GM23338 (cell line): ENCODE measurements at regions not wholly inside any gene's neighbourhood (a gene's known extent, or its start where the extent isn't known, plus 50 kb on each side); places are given as distances from the start of the nearest gene placed in this dataset.
A peak's percentile ranks its signal among the peaks of the same experiment; 100 is the strongest.

Experiments used
- ATAC-seq: fragments of 200-7000 bp; cut with Tn5 transposase; 3 replicates; pipeline ENCODE4 v1.9.1; 2020
- DNase-seq: peaks from one replicate; pipeline ENCODE4 v3.0.0-alpha.2; 2015; ENCODE audit warnings: low spot score
- H2AFZ ChIP-seq: fragments of 200-600 bp; sonication (generic); 2 replicates; pipeline ENCODE4 v1.8.0; 2016; ENCODE audit warnings: antibody characterized with exemption, mild to moderate bottlenecking, moderate library complexity
- H3F3A ChIP-seq: fragments of 200-600 bp; sonication (generic); replicated peaks from 2 replicates; pipeline ENCODE4 v1.8.0; 2017; ENCODE audit warnings: antibody characterized with exemption, mixed run types, low read depth
- H3K27ac ChIP-seq: fragments of 200-600 bp; sonication (generic); 2 replicates; pipeline ENCODE4 v1.6.1; 2016; ENCODE audit warnings: low read depth
- H3K27me3 ChIP-seq: fragments of 200-600 bp; sonication (generic); 2 replicates; pipeline ENCODE4 v1.8.0; 2016; ENCODE audit warnings: mild to moderate bottlenecking, mixed run types, moderate library complexity; ENCODE audit not compliant: insufficient read depth
- H3K36me3 ChIP-seq: fragments of 200-600 bp; sonication (generic); 2 replicates; pipeline ENCODE4 v1.8.0; 2016; ENCODE audit warnings: mild to moderate bottlenecking; ENCODE audit not compliant: insufficient read depth
- H3K4me1 ChIP-seq: fragments of 200-600 bp; sonication (generic); 2 replicates; pipeline ENCODE4 v1.8.0; 2016; ENCODE audit warnings: mild to moderate bottlenecking, moderate library complexity; ENCODE audit not compliant: insufficient read depth
- H3K4me2 ChIP-seq: fragments of 200-600 bp; sonication (generic); 2 replicates; pipeline ENCODE4 v1.7.1; 2017; ENCODE audit warnings: mixed run types
- H3K4me3 ChIP-seq: fragments of 200-600 bp; sonication (generic); 2 replicates; pipeline ENCODE4 v1.6.1; 2016; ENCODE audit warnings: mixed run types
- H3K79me2 ChIP-seq: fragments of 200-600 bp; sonication (generic); replicated peaks from 2 replicates; pipeline ENCODE4 v1.8.0; 2017; ENCODE audit warnings: mild to moderate bottlenecking; ENCODE audit not compliant: insufficient read depth
- H3K9me2 ChIP-seq: fragments of 200-600 bp; sonication (generic); 2 replicates; pipeline ENCODE4 v1.8.0; 2017; ENCODE audit not compliant: insufficient read depth
- H4K20me1 ChIP-seq: fragments of 200-600 bp; sonication (generic); replicated peaks from 2 replicates; pipeline ENCODE4 v1.8.0; 2017; ENCODE audit warnings: mild to moderate bottlenecking; ENCODE audit not compliant: insufficient read depth
- H3K27ac Mint-ChIP-seq: 2 replicates; pipeline ENCODE4 v1.8.0; 2020; ENCODE audit warnings: inconsistent platforms, mild to moderate bottlenecking, moderate library complexity, mixed read lengths
- H3K27me3 Mint-ChIP-seq: 3 replicates; pipeline ENCODE4 v1.8.0; 2022; ENCODE audit warnings: low read depth, mild to moderate bottlenecking, moderate library complexity, mixed read lengths, inconsistent platforms; ENCODE audit not compliant: insufficient read depth, poor library complexity
- H3K36me3 Mint-ChIP-seq: 3 replicates; pipeline ENCODE4 v1.8.0; 2021; ENCODE audit warnings: low read depth, mild to moderate bottlenecking, inconsistent platforms, moderate library complexity, mixed read lengths
- H3K4me1 Mint-ChIP-seq: 3 replicates; pipeline ENCODE4 v1.8.0; 2020; ENCODE audit warnings: mild to moderate bottlenecking, inconsistent platforms, mixed read lengths
- H3K4me3 Mint-ChIP-seq: 3 replicates; pipeline ENCODE4 v1.8.0; 2021; ENCODE audit warnings: moderate library complexity, mild to moderate bottlenecking, inconsistent platforms, mixed read lengths
- H3K9me3 Mint-ChIP-seq: 3 replicates; pipeline ENCODE4 v1.8.0; 2020; ENCODE audit warnings: moderate library complexity, mild to moderate bottlenecking, inconsistent platforms, mixed read lengths
- CREB1 ChIP-seq: fragments of 250-450 bp; sonication (Bioruptor Pico); IDR thresholded peaks from 2 replicates; pipeline ENCODE4 v1.5.0; 2020; ENCODE audit warnings: low read depth, mild to moderate bottlenecking, moderate library complexity
- CTCF ChIP-seq, 2 experiments: fragments of 200-600 bp in 1 of 2; sonication (generic) in 1 of 2; conservative IDR thresholded peaks; 2 replicates each; pipeline versions ENCODE4 v1.5.1 to v1.6.1; 2016 to 2017; ENCODE audit warnings: antibody characterized with exemption in 2 of 2, low read depth in 2 of 2, mild to moderate bottlenecking in 2 of 2, moderate library complexity in 1 of 2
- ETS1 ChIP-seq: IDR thresholded peaks from 2 replicates; pipeline ENCODE4 v1.6.1; 2016; ENCODE audit warnings: antibody characterized with exemption
- EZH2 ChIP-seq: fragments of 200-600 bp; sonication (generic); IDR thresholded peaks from one replicate; pipeline ENCODE4 v1.8.0; 2017; ENCODE audit warnings: antibody characterized with exemption, mild to moderate bottlenecking, low read depth; ENCODE audit not compliant: unreplicated experiment
- EZH2phosphoT487 ChIP-seq: fragments of 200-600 bp; sonication (generic); IDR thresholded peaks from one replicate; pipeline ENCODE4 v1.8.1; 2018; ENCODE audit warnings: antibody characterized with exemption; ENCODE audit not compliant: unreplicated experiment
- JUNB ChIP-seq: IDR thresholded peaks from one replicate; pipeline ENCODE4 v1.6.1; 2016; ENCODE audit warnings: antibody characterized with exemption; ENCODE audit not compliant: unreplicated experiment
- NANOG ChIP-seq: IDR thresholded peaks from 2 replicates; pipeline ENCODE4 v1.6.1; 2016; ENCODE audit warnings: antibody characterized with exemption, borderline replicate concordance
- POLR2AphosphoS5 ChIP-seq: IDR thresholded peaks from 2 replicates; pipeline ENCODE4 v1.6.1; 2016; ENCODE audit warnings: antibody characterized with exemption, low read depth
- STAT1 ChIP-seq: IDR thresholded peaks from one replicate; pipeline ENCODE4 v1.6.1; 2016; ENCODE audit warnings: antibody characterized with exemption; ENCODE audit not compliant: unreplicated experiment
- ZNF114 ChIP-seq: fragments of 250-450 bp; sonication (Bioruptor Pico); IDR thresholded peaks from 2 replicates; pipeline ENCODE4 v1.5.0; 2020; ENCODE audit warnings: mild to moderate bottlenecking, moderate library complexity
- ZNF331 ChIP-seq: fragments of 250-450 bp; sonication (Bioruptor Pico); IDR thresholded peaks from 2 replicates; pipeline ENCODE4 v1.5.0; 2020; ENCODE audit warnings: low read depth, mild to moderate bottlenecking, moderate library complexity

GRCh38 chr5:156009583-156009982, 317.4 kb upstream of the SGCD start:
- no peaks in the 10 kb centered on the region for H3K36me3 ChIP-seq
- H4K20me1 ChIP-seq = no peaks in the 10 kb centered on the region
- no peak overlapping the region for H3K27ac ChIP-seq
- no peak overlapping the region for H3K27ac Mint-ChIP-seq
- no peaks in the 10 kb centered on the region for H3K79me2 ChIP-seq
- no peak for ATAC-seq
- no peaks in the 10 kb centered on the region; the same call in 2 of the 3 replicates for H3K9me3 Mint-ChIP-seq
- no peaks in the 10 kb centered on the region for H3K27me3 Mint-ChIP-seq
- no peaks in the 10 kb centered on the region for H3K4me1 ChIP-seq
- no peak for DNase-seq
- H3F3A ChIP-seq = no peaks in the 10 kb centered on the region
- TF ChIP-seq CREB1 (CRISPR knock-in tag) (no peak), CTCF (conservative IDR thresholded peaks at IDR 0.05; ENCODE audit: low read depth in 2 of 2) (no peak), STAT1 (no peak)
- no peak overlapping the region for H2AFZ ChIP-seq
- H3K4me1 Mint-ChIP-seq = no peaks in the 10 kb centered on the region
- H3K4me3 Mint-ChIP-seq = no peak overlapping the region
- H3K9me2 ChIP-seq = no peaks in the 10 kb centered on the region
- H3K4me2 ChIP-seq = no peak overlapping the region
- no peak overlapping the region for H3K4me3 ChIP-seq
- H3K36me3 Mint-ChIP-seq = no peaks in the 10 kb centered on the region
- H3K27me3 ChIP-seq = no peaks in the 10 kb centered on the region

- no peak overlapping the region for H2AFZ ChIP-seq
- Mint-ChIP-seq H3K4me1 (no peaks in the 10 kb centered on the region), H3K27me3 (no peaks in the 10 kb centered on the region), H3K9me3 (no peaks in the 10 kb centered on the region), H3K4me3 (no peak overlapping the region), H3K27ac (no peak overlapping the region), H3K36me3 (no peaks in the 10 kb centered on the region)
- no peaks in the 10 kb centered on the region for H3K9me2 ChIP-seq
- H3K4me1 ChIP-seq = no peaks in the 10 kb centered on the region
- no peak overlapping the region for H3K4me3 ChIP-seq
- no peaks in the 10 kb centered on the region for H3K79me2 ChIP-seq
- TF ChIP-seq NANOG (no peak), CTCF (conservative IDR thresholded peaks at IDR 0.05; ENCODE audit: low read depth in 2 of 2) (peak in 1 of 2 experiments; percentile 34; a peak in 2 of 4 replicates)
- no peak for ATAC-seq
- DNase-seq = peak; percentile 5
- no peak overlapping the region for H3K27ac ChIP-seq
- no peaks in the 10 kb centered on the region for H3F3A ChIP-seq
- no peaks in the 10 kb centered on the region for H3K27me3 ChIP-seq
- H3K36me3 ChIP-seq = no peaks in the 10 kb centered on the region
- H3K4me2 ChIP-seq = no peak overlapping the region
- H4K20me1 ChIP-seq = no peaks in the 10 kb centered on the region
These were observed 311.8 kb upstream of the SGCD start for GRCh38 chr5:156015137-156015536.

GRCh38 chr5:156019130-156019529, 307.8 kb upstream of the SGCD start:
- DNase-seq (no peak), ATAC-seq (no peak)
- Mint-ChIP-seq H3K4me3 (no peak overlapping the region), H3K27ac (no peak overlapping the region), H3K9me3 (no peaks in the 10 kb centered on the region; the same call in 2 of the 3 replicates), H3K4me1 (peaks cover 6% of the 10 kb centered on the region; the same call in 2 of the 3 replicates), H3K27me3 (peaks cover 2% of the 10 kb centered on the region), H3K36me3 (no peaks in the 10 kb centered on the region)
- Histone ChIP-seq H3K27ac (no peak overlapping the region), H3F3A (no peaks in the 10 kb centered on the region), H3K4me1 (no peaks in the 10 kb centered on the region), H3K79me2 (no peaks in the 10 kb centered on the region), H4K20me1 (no peaks in the 10 kb centered on the region), H3K4me3 (no peak overlapping the region), H3K27me3 (no peaks in the 10 kb centered on the region), H2AFZ (no peak overlapping the region), H3K4me2 (no peak overlapping the region), H3K36me3 (no peaks in the 10 kb centered on the region), H3K9me2 (peaks cover 5% of the 10 kb centered on the region; the same call in 1 of the 2 replicates)
- TF ChIP-seq EZH2 = no peak
- TF ChIP-seq EZH2phosphoT487 = no peak
- no peak for TF ChIP-seq ZNF114 (CRISPR knock-in tag)
- no peak for TF ChIP-seq ETS1
- no peak for TF ChIP-seq JUNB
- no peak for TF ChIP-seq POLR2AphosphoS5
- TF ChIP-seq CTCF (conservative IDR thresholded peaks at IDR 0.05; ENCODE audit: low read depth in 2 of 2) = no peak
- TF ChIP-seq NANOG = no peak
- TF ChIP-seq CREB1 (CRISPR knock-in tag) = no peak
- TF ChIP-seq ZNF331 = no peak
